ENCODE measurements at regions not wholly inside any gene's neighbourhood (a gene's known extent, or its start where the extent isn't known, plus 50 kb on each side); places are given as distances from the start of the nearest gene placed in this dataset.

GRCh38 chr12:84638811-84639368, 273.7 kb downstream of the SLC6A15 start:
- no peak for TF ChIP-seq EZH2phosphoT487 (IDR thresholded peaks at IDR 0.05; ENCODE audit: low read depth)
- TF ChIP-seq, protein P1, sequence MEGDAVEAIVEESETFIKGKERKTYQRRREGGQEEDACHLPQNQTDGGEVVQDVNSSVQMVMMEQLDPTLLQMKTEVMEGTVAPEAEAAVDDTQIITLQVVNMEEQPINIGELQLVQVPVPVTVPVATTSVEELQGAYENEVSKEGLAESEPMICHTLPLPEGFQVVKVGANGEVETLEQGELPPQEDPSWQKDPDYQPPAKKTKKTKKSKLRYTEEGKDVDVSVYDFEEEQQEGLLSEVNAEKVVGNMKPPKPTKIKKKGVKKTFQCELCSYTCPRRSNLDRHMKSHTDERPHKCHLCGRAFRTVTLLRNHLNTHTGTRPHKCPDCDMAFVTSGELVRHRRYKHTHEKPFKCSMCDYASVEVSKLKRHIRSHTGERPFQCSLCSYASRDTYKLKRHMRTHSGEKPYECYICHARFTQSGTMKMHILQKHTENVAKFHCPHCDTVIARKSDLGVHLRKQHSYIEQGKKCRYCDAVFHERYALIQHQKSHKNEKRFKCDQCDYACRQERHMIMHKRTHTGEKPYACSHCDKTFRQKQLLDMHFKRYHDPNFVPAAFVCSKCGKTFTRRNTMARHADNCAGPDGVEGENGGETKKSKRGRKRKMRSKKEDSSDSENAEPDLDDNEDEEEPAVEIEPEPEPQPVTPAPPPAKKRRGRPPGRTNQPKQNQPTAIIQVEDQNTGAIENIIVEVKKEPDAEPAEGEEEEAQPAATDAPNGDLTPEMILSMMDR (IDR thresholded peaks at IDR 0.05; ENCODE audit: low read depth, low read length): no peak
- no peak overlapping the region for H3K4me2 ChIP-seq (ENCODE audit: low read length)

DNA sequence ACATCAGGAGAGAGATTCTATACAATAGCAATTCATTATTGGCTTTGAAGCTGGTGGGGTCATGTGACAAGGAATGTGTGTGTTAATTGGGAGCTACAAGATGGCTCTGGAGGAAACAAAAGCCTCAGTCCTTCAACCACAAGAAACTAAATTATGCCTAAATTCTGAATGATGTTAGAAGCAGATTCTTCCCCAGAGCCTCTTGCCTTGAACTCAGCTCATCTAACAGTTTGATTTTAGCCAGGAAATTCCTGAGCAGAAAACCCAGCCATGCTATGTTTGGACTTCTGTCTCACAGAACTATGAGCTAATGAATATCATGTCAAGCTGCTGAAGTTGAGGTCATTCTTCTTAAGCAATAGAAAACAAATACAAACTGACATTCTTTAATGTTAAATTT, 274.7 kb downstream of the SLC6A15 start:
- no peak for TF ChIP-seq EZH2phosphoT487 (IDR thresholded peaks at IDR 0.05; ENCODE audit: low read depth)
- TF ChIP-seq, protein P1 (IDR thresholded peaks at IDR 0.05; ENCODE audit: low read depth, low read length): no peak
- H3K9me3 ChIP-seq (ENCODE audit: insufficient read depth, low read length): no peaks in the 10 kb centered on the region
- H3K4me3 ChIP-seq (ENCODE audit: low read length): no peak overlapping the region
- no peak overlapping the region for H3K27ac ChIP-seq (ENCODE audit: low read length)
- no peak overlapping the region for H3K4me2 ChIP-seq (ENCODE audit: low read length)
- H2AFZ ChIP-seq (ENCODE audit: low read depth, low read length): no peak overlapping the region
- H3K36me3 ChIP-seq (replicated peaks; ENCODE audit: low read depth, low read length): no peaks in the 10 kb centered on the region
- H3K27me3 ChIP-seq (ENCODE audit: low read depth, low read length): no peaks in the 10 kb centered on the region
- no peaks in the 10 kb centered on the region for H3K4me1 ChIP-seq (ENCODE audit: low read length)
- H3K9ac ChIP-seq (ENCODE audit: low read length): no peak overlapping the region
- H4K20me1 ChIP-seq (ENCODE audit: insufficient read depth, low read length): no peaks in the 10 kb centered on the region
- no peaks in the 10 kb centered on the region for H3K79me2 ChIP-seq (ENCODE audit: low read length)

More at GRCh38 chr12:84638811-84639368, 273.7 kb downstream of the SLC6A15 start:
- Histone ChIP-seq H4K20me1 (ENCODE audit: insufficient read depth, low read length) (no peaks in the 10 kb centered on the region), H2AFZ (ENCODE audit: low read depth, low read length) (no peak overlapping the region), H3K4me1 (ENCODE audit: low read length) (peaks cover 6% of the 10 kb centered on the region), H3K9ac (ENCODE audit: low read length) (no peak overlapping the region), H3K79me2 (ENCODE audit: low read length) (no peaks in the 10 kb centered on the region), H3K27me3 (ENCODE audit: low read depth, low read length) (no peaks in the 10 kb centered on the region), H3K9me3 (ENCODE audit: insufficient read depth, low read length) (no peaks in the 10 kb centered on the region), H3K36me3 (replicated peaks; ENCODE audit: low read depth, low read length) (no peaks in the 10 kb centered on the region), H3K27ac (ENCODE audit: low read length) (no peak overlapping the region), H3K4me3 (ENCODE audit: low read length) (no peak overlapping the region)

DNA sequence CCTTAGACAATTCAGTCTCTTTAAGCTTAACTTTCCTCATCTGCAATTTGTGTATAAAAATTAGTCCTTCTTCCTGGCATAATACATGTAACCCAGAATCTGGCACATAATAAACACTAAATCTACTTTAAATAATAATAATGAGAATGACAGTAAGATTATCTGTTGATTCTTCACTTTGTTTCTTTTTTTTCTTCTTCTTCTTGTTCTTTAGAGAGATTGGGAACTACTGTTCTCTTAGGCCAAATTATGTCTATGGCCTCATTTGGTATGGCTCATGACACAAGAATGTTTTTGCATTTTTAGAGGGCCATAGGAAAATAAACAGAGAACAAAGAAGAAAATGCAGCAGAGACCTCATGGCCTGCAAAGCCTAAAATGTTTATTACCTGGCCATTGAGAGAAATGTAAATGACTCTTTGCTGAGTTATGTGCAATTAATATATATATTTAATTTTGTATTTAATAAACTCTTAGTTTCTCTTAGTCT, 275.8 kb downstream of the SLC6A15 start:
- Histone ChIP-seq H3K4me1 (ENCODE audit: low read length) (no peaks in the 10 kb centered on the region), H2AFZ (ENCODE audit: low read depth, low read length) (no peak overlapping the region), H3K4me3 (ENCODE audit: low read length) (no peak overlapping the region), H3K9me3 (ENCODE audit: insufficient read depth, low read length) (no peaks in the 10 kb centered on the region), H3K79me2 (ENCODE audit: low read length) (no peaks in the 10 kb centered on the region), H3K4me2 (ENCODE audit: low read length) (no peak overlapping the region), H3K36me3 (replicated peaks; ENCODE audit: low read depth, low read length) (no peaks in the 10 kb centered on the region), H3K27me3 (ENCODE audit: low read depth, low read length) (no peaks in the 10 kb centered on the region), H3K9ac (ENCODE audit: low read length) (no peak overlapping the region), H3K27ac (ENCODE audit: low read length) (no peak overlapping the region), H4K20me1 (ENCODE audit: insufficient read depth, low read length) (no peaks in the 10 kb centered on the region)
- TF ChIP-seq, protein P1 (IDR thresholded peaks at IDR 0.05; ENCODE audit: low read depth, low read length): no peak
- no peak for TF ChIP-seq EZH2phosphoT487 (IDR thresholded peaks at IDR 0.05; ENCODE audit: low read depth)

DNA sequence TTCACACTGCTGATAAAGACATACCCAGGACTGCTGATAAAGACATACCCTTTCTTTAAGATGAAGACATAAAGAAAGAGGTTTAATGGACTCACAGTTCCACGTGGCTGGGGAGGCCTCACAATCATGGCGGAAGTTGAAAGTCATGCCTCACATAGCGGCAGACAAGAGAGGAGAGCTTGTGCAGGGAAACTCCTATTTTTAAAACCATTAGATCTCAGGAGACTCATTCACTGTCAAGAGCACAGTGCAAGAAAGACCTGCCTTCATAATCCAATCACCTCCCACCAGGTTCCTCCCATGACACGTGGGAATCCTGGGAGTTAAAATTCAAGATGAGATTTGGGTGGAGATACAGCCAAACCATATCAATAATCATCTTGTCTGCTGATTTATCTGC, 278.1 kb downstream of the SLC6A15 start:
- Histone ChIP-seq H3K9me3 (ENCODE audit: insufficient read depth, low read length) (no peaks in the 10 kb centered on the region), H3K4me1 (ENCODE audit: low read length) (no peaks in the 10 kb centered on the region), H3K27ac (ENCODE audit: low read length) (no peak overlapping the region), H2AFZ (ENCODE audit: low read depth, low read length) (no peak overlapping the region), H4K20me1 (ENCODE audit: insufficient read depth, low read length) (no peaks in the 10 kb centered on the region), H3K9ac (ENCODE audit: low read length) (no peak overlapping the region), H3K4me2 (ENCODE audit: low read length) (no peak overlapping the region), H3K79me2 (ENCODE audit: low read length) (no peaks in the 10 kb centered on the region), H3K4me3 (ENCODE audit: low read length) (no peak overlapping the region), H3K27me3 (ENCODE audit: low read depth, low read length) (no peaks in the 10 kb centered on the region), H3K36me3 (replicated peaks; ENCODE audit: low read depth, low read length) (no peaks in the 10 kb centered on the region)
- no peak for TF ChIP-seq EZH2phosphoT487 (IDR thresholded peaks at IDR 0.05; ENCODE audit: low read depth)
- TF ChIP-seq, protein P1 (IDR thresholded peaks at IDR 0.05; ENCODE audit: low read depth, low read length): no peak
